Embryonic facial prominence (tissue), 1 donor: ENCODE measurements at regions not wholly inside any gene's neighbourhood (a gene's known extent, or its start where the extent isn't known, plus 50 kb on each side); places are given as distances from the start of the nearest gene placed in this dataset.
"Not testable (repeated sequence)": the region's sequence is repeated elsewhere in the genome, so short reads cannot be mapped to it uniquely, and the experiment has no call there.

Experiments
- DNase-seq: peaks from one replicate; pipeline ENCODE4 v3.0.0-alpha.2; 2016; ENCODE audit errors: extremely low spot score

DNA sequence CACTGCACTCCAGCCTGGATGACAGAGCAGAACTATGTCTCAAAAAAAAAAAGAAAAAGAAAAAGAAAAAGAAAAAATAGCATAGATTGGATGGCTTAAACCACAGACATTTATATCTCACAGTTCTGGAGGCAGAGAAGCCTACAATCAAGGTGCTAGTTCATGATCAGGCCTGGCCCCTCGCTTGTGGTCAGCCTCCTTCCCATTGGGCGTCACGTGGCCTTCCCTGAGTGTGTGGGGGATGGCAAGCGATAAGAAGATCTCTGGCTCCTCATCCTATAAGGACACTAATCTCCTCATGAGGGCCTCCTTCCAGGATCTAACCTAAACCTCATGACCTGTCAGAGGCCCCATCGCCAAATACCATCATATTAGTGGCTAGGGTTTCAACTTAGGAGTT is 320.2 kb upstream of the SPATA31A3 start:
- DNase-seq: not testable (repeated sequence)

DNA sequence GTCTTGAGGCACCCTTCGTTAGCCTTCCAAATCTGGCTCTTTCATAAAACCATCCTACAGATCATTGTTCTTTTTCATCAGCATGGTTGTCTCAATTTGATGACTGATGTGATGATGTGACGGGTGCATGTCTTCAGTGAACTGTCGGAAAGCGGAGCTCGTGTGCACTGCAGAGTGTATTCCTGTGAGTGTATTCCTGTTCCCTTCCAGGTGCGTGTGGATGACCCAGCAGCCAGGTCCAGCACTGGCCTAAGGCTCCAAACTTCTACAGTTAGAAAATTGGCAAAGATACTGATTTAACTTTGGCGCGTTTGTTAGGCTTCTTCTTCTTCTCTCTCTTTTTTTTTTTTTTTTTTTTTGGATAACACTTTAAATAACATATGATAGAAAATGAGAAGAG is 314.8 kb upstream of the SPATA31A3 start:
- DNase-seq: not testable (repeated sequence)

GRCh38 chr9:67288797-67289196 is 296.4 kb upstream of the SPATA31A3 start:
- DNase-seq: not testable (repeated sequence)

DNA sequence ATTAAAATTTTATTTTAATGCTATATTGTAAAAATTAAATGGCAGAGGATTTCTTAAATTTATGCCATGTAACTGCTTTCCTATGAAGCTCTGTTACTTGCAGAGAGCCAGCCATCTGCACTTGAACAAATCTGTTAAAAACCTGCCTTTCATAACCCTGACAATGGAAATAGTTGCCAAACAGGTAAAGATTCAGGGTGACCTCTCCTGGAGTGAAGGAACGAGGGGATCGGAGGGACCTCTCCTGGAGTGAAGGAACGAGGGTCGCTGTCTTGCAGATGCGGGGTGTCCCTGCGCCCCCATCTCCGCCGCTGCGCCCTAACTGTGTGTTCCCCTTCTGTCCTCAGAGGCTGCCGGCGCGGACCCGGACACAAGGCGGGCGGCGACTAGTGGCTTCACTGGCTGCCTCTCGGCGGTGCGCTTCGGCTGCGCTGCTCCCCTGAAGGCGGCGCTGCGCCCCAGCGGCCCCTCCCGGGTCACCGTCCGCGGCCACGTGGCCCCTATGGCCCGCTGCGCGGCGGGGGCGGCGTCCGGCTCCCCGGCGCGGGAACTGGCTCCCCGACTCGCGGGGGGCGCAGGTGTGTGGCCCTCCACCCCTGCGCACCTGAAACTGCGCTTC is 295.9 kb upstream of the SPATA31A3 start:
- DNase-seq: not testable (repeated sequence)

DNA sequence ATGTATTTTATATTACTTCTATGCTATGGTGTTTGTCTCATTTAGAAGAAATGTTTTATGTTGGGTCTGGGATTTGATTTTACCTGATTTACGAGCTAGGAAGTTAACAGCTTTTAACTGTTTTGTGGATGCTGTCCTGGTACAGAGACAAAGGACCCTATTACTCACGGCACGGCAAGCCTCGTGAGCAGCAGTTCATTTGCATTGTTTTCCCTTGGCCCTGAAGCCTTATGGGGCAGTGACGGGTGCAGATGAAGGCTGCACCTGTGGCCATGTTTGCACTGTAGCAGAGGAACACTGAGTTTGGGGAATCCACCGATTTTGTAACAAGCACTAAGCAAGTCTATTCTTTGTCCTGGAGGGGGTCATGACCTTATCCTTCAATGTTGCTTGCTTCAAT is 291.9 kb upstream of the SPATA31A3 start:
- DNase-seq: not testable (repeated sequence)

DNA sequence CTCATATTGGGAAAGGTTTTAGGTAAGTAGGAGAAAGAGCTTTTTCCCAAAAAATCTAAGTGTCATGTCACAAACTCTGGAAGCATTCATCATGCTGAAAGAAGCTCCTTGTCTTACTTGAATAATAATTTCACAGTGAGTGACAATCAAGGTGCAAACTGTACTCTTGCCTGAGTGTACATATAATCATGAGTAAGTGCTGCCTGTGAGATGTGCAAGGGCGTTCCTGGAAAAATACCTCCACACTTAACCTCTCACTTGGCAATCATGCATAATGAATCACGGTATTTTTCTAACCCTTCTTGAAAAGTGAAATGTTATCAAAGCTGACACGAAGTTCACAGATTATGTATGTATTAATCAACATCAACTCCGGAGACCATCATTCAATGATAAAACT is 289.2 kb upstream of the SPATA31A3 start:
- not testable (repeated sequence) for DNase-seq

GRCh38 chr9:67269692-67270091 is 277.3 kb upstream of the SPATA31A3 start:
- not testable (repeated sequence) for DNase-seq

GRCh38 chr9:67257894-67258293 is 265.5 kb upstream of the SPATA31A3 start:
- DNase-seq: not testable (repeated sequence)

GRCh38 chr9:67248967-67249366 is 256.6 kb upstream of the SPATA31A3 start:
- not testable (repeated sequence) for DNase-seq

DNA sequence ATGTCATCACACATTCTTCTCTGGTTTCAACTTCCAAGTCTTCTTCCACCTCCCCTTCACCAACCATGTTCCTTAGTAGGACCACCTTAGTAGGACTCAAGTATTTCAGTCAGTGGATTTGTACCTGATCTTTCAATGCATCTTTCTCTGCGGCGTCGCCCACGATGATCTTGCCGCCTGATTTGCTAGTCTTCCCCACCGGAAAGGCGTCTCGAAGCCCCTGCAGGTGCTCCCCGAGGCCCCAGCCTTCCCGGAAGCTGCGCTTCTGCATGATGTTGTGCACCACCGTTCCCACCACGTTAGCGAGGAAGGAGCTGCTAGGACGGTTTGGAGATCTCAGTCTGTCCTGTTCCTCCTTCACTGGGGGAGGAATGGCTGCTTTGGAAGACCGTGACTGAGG is 219.7 kb upstream of the SPATA31A3 start:
- not testable (repeated sequence) for DNase-seq

- not testable (repeated sequence) for DNase-seq
Observed at GRCh38 chr9:67210842-67211241, 218.5 kb upstream of the SPATA31A3 start.

- not testable (repeated sequence) for DNase-seq
Observed at GRCh38 chr9:67208831-67209437, 216.6 kb upstream of the SPATA31A3 start.

DNA sequence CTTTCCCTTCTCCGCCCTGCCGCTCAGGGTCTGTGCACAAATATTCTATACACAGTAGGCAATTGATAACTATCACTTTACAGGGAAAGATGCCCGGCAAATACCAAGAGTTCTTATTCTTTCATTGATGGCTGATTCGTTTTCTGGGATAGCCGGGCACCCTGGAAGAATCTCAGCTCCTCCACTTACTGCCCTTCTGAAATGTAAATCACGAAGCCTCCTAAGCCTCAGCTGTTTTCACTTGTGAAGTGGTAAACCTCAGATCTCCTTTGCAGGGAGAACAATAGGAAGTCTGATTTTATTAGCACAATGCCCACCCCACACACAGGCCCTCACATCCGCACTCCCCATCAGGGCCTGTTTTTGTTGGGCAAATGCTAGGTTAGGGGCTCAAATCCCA is 203.8 kb upstream of the SPATA31A3 start:
- not testable (repeated sequence) for DNase-seq

DNA sequence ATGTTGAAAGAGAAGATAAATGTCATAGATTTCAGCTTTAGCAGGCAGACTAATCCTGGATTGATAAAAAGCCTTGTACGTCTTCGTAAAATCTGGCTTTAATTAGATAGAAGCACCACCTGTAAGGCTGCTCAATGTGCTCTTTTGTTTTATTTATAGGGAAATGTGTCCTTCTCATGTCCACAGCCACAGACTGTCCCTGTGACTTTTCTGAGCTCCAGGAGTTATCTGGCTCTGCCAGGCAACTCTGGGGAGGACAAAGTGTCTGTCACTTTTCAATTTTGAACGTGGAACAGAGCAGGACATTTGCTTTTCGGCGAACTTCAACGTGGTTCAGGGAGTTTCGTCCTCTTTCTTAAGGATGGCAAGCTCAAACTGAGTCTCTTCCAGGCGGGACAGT is 203.0 kb upstream of the SPATA31A3 start:
- DNase-seq: not testable (repeated sequence)

DNA sequence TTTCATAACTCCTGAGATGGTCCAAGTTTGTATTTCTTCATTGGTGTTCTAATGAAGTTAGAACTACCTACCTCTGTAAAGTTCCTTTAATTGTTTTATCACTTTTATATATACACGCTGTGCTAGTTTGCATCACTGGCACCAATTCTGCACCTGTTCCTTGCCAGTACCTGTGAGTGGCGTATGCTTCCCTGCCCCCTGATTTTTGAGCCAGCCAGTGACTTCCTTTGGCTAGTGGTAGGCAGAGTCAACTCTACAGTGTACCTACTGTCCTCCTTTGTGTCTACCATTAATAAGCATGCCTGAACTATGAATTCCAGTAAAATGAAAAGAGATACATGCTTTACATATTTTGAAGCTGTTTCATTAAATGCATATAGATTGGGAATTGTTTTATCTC is 186.8 kb upstream of the SPATA31A3 start:
- DNase-seq: not testable (repeated sequence)

DNA sequence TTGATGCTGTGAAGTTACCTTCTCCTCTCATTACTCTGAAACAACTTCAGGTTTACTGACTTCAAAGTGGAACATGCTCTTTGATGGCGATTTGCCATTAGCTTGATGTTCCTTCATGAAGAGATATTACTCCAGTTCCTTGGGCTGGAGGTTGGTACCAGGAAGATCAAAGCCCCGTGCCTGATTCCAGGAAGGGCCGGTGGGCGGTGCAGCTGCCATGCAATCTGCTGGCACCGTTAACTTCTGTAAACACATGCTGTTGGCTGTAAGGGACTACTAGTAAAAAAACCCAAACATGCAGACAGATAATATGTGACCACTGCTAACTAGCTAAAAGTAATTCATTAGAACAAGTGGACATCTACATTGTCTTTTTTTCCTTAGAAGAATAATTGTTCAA is 182.8 kb upstream of the SPATA31A3 start:
- DNase-seq: not testable (repeated sequence)

DNA sequence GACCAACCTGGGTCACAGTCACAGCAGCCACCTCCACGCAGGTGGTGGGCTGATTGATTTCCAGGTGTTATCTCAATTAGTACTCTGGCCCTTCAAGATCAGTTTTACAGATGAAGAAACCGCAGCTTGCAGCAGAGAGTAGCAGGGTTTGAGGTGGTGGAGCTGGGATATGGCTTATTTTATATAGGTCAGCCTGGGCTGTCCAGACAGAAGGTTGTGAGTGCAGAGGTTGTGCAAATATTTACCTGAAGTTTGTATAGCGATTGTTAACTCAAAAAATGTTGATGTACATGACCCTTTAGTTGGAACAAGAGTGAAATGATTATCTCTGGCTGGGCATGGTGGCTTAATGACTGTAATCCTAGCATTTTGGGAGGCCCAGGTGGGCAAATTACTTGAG is 179.4 kb upstream of the SPATA31A3 start:
- not testable (repeated sequence) for DNase-seq

GRCh38 chr9:67168530-67169157 is 176.3 kb upstream of the SPATA31A3 start:
- DNase-seq: not testable (repeated sequence)

GRCh38 chr9:67166335-67166734 is 174.0 kb upstream of the SPATA31A3 start:
- DNase-seq: not testable (repeated sequence)

DNA sequence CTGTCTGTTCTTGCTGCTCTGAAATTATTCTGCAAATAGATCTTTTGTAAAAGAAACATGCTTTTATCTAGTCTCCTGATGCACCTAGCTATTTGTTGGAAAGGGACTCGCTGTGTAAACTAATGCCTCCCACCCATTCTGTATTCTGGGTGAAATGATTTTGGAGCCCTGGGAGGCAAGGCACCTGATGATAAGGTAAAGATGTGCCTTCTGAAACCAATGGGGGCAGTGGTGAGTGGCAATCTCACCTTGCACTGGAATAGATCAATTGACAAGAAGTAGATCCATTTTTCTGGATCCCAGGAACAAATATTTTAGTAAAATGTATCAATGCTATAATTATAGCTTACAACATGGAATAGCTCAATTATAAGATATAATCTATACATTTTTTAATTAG is 170.5 kb upstream of the SPATA31A3 start:
- not testable (repeated sequence) for DNase-seq

DNA sequence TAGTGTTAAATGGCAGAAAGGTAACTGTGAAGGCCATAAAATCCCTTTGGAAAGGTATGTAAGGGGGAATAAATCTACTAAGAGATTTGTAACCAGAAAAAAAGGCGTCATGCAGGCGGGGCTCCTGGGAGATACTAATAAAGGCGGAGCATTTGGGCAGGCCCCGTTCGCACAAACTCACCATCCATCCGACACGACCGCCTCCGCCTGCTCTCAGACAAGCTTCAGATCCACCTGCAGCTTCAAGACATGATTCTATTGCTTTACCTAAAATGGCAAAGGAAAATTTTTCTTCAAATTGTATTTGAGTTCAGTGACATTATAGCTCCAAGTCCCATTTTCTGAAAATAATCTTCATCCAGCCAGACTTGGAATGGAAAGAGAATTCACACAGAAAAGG is 162.9 kb upstream of the SPATA31A3 start:
- not testable (repeated sequence) for DNase-seq

DNA sequence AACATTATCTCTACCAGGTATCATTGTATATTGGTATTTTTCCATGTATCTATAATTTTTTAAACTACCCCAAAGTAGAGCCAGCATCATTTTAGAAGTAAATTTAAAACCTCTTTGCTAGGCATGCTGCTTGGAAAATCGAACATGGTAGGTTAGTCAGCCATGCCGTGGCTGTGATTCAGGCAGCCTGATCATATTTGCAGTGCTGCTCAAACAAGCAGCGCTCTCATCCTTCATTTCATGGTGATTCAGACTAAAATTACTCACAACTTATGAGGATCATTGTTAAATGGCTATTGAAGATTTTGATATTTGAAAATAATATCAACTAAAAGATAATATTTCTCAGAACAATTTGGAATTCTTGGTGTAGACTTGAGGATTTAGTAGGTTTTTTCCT is 161.2 kb upstream of the SPATA31A3 start:
- not testable (repeated sequence) for DNase-seq
